GM12892 (cell line): ENCODE measurements at regions not wholly inside any gene's neighbourhood (a gene's known extent, or its start where the extent isn't known, plus 50 kb on each side); places are given as distances from the start of the nearest gene placed in this dataset.

Experiments used
- POLR2A ChIP-seq: IDR thresholded peaks from 2 replicates; pipeline ENCODE4 v1.6.1; 2011; ENCODE audit warnings: low read depth, low read length, control low read depth
- POLR2AphosphoS5 ChIP-seq: IDR thresholded peaks from 2 replicates; pipeline ENCODE4 v1.6.1; 2011; ENCODE audit warnings: low read depth, low read length, control low read depth
- TAF1 ChIP-seq: IDR thresholded peaks from 2 replicates; pipeline ENCODE4 v1.6.1; 2011; ENCODE audit warnings: low read depth, mild to moderate bottlenecking, control low read depth, low read length, borderline replicate concordance

GRCh38 chr5:164809821-164810220 lies 1304.4 kb downstream of the MAT2B start:
- no peak for TF ChIP-seq POLR2AphosphoS5
- no peak for TF ChIP-seq POLR2A
- TF ChIP-seq TAF1: no peak
